Mesenchymal stem cell (in vitro differentiated cells and primary cell): ENCODE measurements at regions not wholly inside any gene's neighbourhood (a gene's known extent, or its start where the extent isn't known, plus 50 kb on each side); places are given as distances from the start of the nearest gene placed in this dataset.

Experiments
- DNase-seq: peaks from one replicate; pipeline ENCODE4 v3.0.0-alpha.2; 2013
- H2AFZ ChIP-seq: one replicate; pipeline ENCODE4 v1.6.1; 2013; ENCODE audit warnings: low read depth, mild to moderate bottlenecking, control low read depth, inconsistent platforms, low read length, moderate library complexity
- H2AK5ac ChIP-seq: 2 replicates; pipeline ENCODE4 v1.6.1; 2013; ENCODE audit warnings: low read length, moderate library complexity, mild to moderate bottlenecking, inconsistent platforms; ENCODE audit not compliant: severe bottlenecking
- H2BK120ac ChIP-seq: one replicate; pipeline ENCODE4 v1.6.1; 2013; ENCODE audit warnings: low read depth, mild to moderate bottlenecking, inconsistent platforms, low read length, moderate library complexity
- H2BK12ac ChIP-seq, 2 experiments: one replicate each; pipeline ENCODE4 v1.6.1; 2013; ENCODE audit warnings: inconsistent platforms in 2 of 2, low read length in 2 of 2, mild to moderate bottlenecking in 2 of 2, moderate library complexity in 2 of 2, control low read depth in 1 of 2
- H2BK15ac ChIP-seq: one replicate; pipeline ENCODE4 v1.6.1; 2013; ENCODE audit warnings: mild to moderate bottlenecking, low read depth, inconsistent platforms; ENCODE audit not compliant: poor library complexity, severe bottlenecking
- H2BK5ac ChIP-seq: 2 replicates; pipeline ENCODE4 v1.6.1; 2013; ENCODE audit warnings: low read depth, mild to moderate bottlenecking, low read length, control low read depth, inconsistent platforms; ENCODE audit not compliant: poor library complexity, severe bottlenecking
- H3K14ac ChIP-seq, 2 experiments: one replicate each; pipeline ENCODE4 v1.6.1; 2013; ENCODE audit warnings: inconsistent platforms in 2 of 2, low read length in 2 of 2, control low read depth in 1 of 2, mild to moderate bottlenecking in 1 of 2, moderate library complexity in 1 of 2
- H3K18ac ChIP-seq, 2 experiments: one replicate each; pipeline ENCODE4 v1.6.1; 2013; ENCODE audit warnings: inconsistent platforms in 2 of 2, low read length in 2 of 2, control low read depth in 1 of 2, low read depth in 1 of 2, mild to moderate bottlenecking in 1 of 2
- H3K23ac ChIP-seq, 2 experiments: one replicate each; pipeline ENCODE4 v1.6.1; 2013; ENCODE audit warnings: inconsistent platforms in 2 of 2, low read length in 2 of 2, mild to moderate bottlenecking in 2 of 2, moderate library complexity in 2 of 2, control low read depth in 1 of 2
- H3K27ac ChIP-seq: 2 replicates; pipeline ENCODE4 v1.5.1; 2013; ENCODE audit warnings: mild to moderate bottlenecking, moderate library complexity, low read length, control low read depth, inconsistent platforms; ENCODE audit not compliant: poor library complexity, severe bottlenecking
- H3K27me3 ChIP-seq, 2 experiments: 2 replicates each; pipeline versions ENCODE4 v1.6.1 to v1.7.0; 2013; ENCODE audit warnings: low read length in 2 of 2, mild to moderate bottlenecking in 2 of 2, moderate library complexity in 2 of 2, control low read depth in 1 of 2, inconsistent platforms in 1 of 2; ENCODE audit not compliant: control insufficient read depth in 1 of 2, insufficient read depth in 1 of 2
- H3K36me3 ChIP-seq, 2 experiments: 2 replicates each; pipeline versions ENCODE4 v1.6.1 to v1.7.0; 2013; ENCODE audit warnings: low read length in 2 of 2, control low read depth in 1 of 2, inconsistent platforms in 1 of 2, low read depth in 1 of 2, mild to moderate bottlenecking in 1 of 2; ENCODE audit not compliant: insufficient read depth in 2 of 2, control insufficient read depth in 1 of 2
- H3K4ac ChIP-seq, 2 experiments: one replicate each; pipeline ENCODE4 v1.6.1; 2013; ENCODE audit warnings: inconsistent platforms in 2 of 2, low read length in 2 of 2, mild to moderate bottlenecking in 2 of 2, moderate library complexity in 2 of 2, control low read depth in 1 of 2, low read depth in 1 of 2
- H3K4me1 ChIP-seq: 2 replicates; pipeline ENCODE4 v1.6.1; 2013; ENCODE audit warnings: low read depth, low read length, control low read depth; ENCODE audit not compliant: control insufficient read depth, insufficient read depth
- H3K4me2 ChIP-seq: 2 replicates; pipeline ENCODE4 v1.6.1; 2013; ENCODE audit warnings: low read length, mild to moderate bottlenecking, inconsistent platforms; ENCODE audit not compliant: poor library complexity, severe bottlenecking
- H3K4me3 ChIP-seq, 2 experiments: 2 replicates each; pipeline versions ENCODE4 v1.5.1 to v1.7.0; 2013; ENCODE audit warnings: low read length in 2 of 2, mild to moderate bottlenecking in 2 of 2, control low read depth in 1 of 2, low read depth in 1 of 2; ENCODE audit not compliant: insufficient read depth in 1 of 2
- H3K79me1 ChIP-seq: replicated peaks from 2 replicates; pipeline ENCODE4 v1.6.1; 2013; ENCODE audit warnings: mild to moderate bottlenecking, control low read depth, low read length, inconsistent platforms; ENCODE audit not compliant: poor library complexity, severe bottlenecking
- H3K9ac ChIP-seq: 2 replicates; pipeline ENCODE4 v1.7.0; 2013; ENCODE audit warnings: mild to moderate bottlenecking, low read length, moderate library complexity
- H3K9me3 ChIP-seq: 2 replicates; pipeline ENCODE4 v1.7.0; 2013; ENCODE audit warnings: mild to moderate bottlenecking, low read length; ENCODE audit not compliant: control insufficient read depth
- H4K8ac ChIP-seq: one replicate; pipeline ENCODE4 v1.6.1; 2013; ENCODE audit warnings: inconsistent platforms, mild to moderate bottlenecking, low read length, moderate library complexity
- H4K91ac ChIP-seq: one replicate; pipeline ENCODE4 v1.6.1; 2013; ENCODE audit warnings: mild to moderate bottlenecking, low read length, inconsistent platforms
- WGBS: methylation state at CpG from one replicate; pipeline ENCODE4 v1.1.7; 2013; ENCODE audit warnings: mixed read lengths; 5-methylcytosine and 5-hydroxymethylcytosine counted together

GRCh38 chr2:58914733-58915505, 673.8 kb upstream of the FANCL start:
- H3K14ac ChIP-seq: no peak overlapping the region
- H3K18ac ChIP-seq: no peak overlapping the region
- no peak overlapping the region for H4K91ac ChIP-seq
- H2AFZ ChIP-seq: no peak overlapping the region
- no peak overlapping the region for H3K9ac ChIP-seq
- no peak overlapping the region for H3K23ac ChIP-seq
- peak overlapping the region in 1 of 2 experiments; percentile 18 for H2BK12ac ChIP-seq
- no peaks in the 10 kb centered on the region for H3K79me1 ChIP-seq
- H3K4me2 ChIP-seq: no peak overlapping the region
- no peak overlapping the region for H2BK15ac ChIP-seq
- no peak overlapping the region for H3K4ac ChIP-seq
- no peak overlapping the region for H2BK5ac ChIP-seq
- H2AK5ac ChIP-seq: no peak overlapping the region
- H3K27ac ChIP-seq: no peak overlapping the region
- 91% methylated on average over 6 of the region's 6 CpGs for WGBS
- no peaks in the 10 kb centered on the region for H3K4me1 ChIP-seq
- no peaks in the 10 kb centered on the region for H3K27me3 ChIP-seq
- H3K36me3 ChIP-seq: no peaks in the 10 kb centered on the region
- no peaks in the 10 kb centered on the region for H3K9me3 ChIP-seq
- H3K4me3 ChIP-seq: no peak overlapping the region
- DNase-seq: no peak
- H4K8ac ChIP-seq: no peak overlapping the region
- H2BK120ac ChIP-seq: no peak overlapping the region

GRCh38 chr2:58913082-58913726, 672.1 kb upstream of the FANCL start:
- H3K9me3 ChIP-seq: no peaks in the 10 kb centered on the region

GRCh38 chr2:58911877-58912276, 670.8 kb upstream of the FANCL start:
- H3K14ac ChIP-seq: no peak overlapping the region
- no peak overlapping the region for H2AFZ ChIP-seq
- H3K27me3 ChIP-seq: no peaks in the 10 kb centered on the region
- no peaks in the 10 kb centered on the region for H3K79me1 ChIP-seq
- no peaks in the 10 kb centered on the region for H3K36me3 ChIP-seq
- no CpG with 5 or more reads among the region's 1 CpG for WGBS
- no peak overlapping the region for H2BK5ac ChIP-seq
- H3K27ac ChIP-seq: no peak overlapping the region
- H3K4me3 ChIP-seq: no peak overlapping the region
- H3K23ac ChIP-seq: no peak overlapping the region
- no peak overlapping the region for H3K4me2 ChIP-seq
- H2BK120ac ChIP-seq: no peak overlapping the region
- no peaks in the 10 kb centered on the region for H3K4me1 ChIP-seq
- H2BK15ac ChIP-seq: no peak overlapping the region
- no peak overlapping the region for H3K18ac ChIP-seq
- no peak overlapping the region for H2AK5ac ChIP-seq
- no peak overlapping the region for H3K9ac ChIP-seq
- no peak overlapping the region for H3K4ac ChIP-seq
- H4K8ac ChIP-seq: no peak overlapping the region
- H3K9me3 ChIP-seq: no peaks in the 10 kb centered on the region
- no peak for DNase-seq
- no peak overlapping the region for H4K91ac ChIP-seq
- H2BK12ac ChIP-seq: no peak overlapping the region

More at GRCh38 chr2:58913082-58913726, 672.1 kb upstream of the FANCL start:
- H2BK5ac ChIP-seq: no peak overlapping the region
- no peak overlapping the region for H3K9ac ChIP-seq
- H2AFZ ChIP-seq: no peak overlapping the region
- H3K23ac ChIP-seq: no peak overlapping the region
- no peaks in the 10 kb centered on the region for H3K4me1 ChIP-seq
- no peak for DNase-seq
- H2BK12ac ChIP-seq: no peak overlapping the region
- no peaks in the 10 kb centered on the region for H3K79me1 ChIP-seq
- H4K91ac ChIP-seq: no peak overlapping the region
- no peaks in the 10 kb centered on the region for H3K27me3 ChIP-seq
- H3K27ac ChIP-seq: no peak overlapping the region
- H3K4ac ChIP-seq: no peak overlapping the region
- H3K36me3 ChIP-seq: no peaks in the 10 kb centered on the region
- no peak overlapping the region for H2AK5ac ChIP-seq
- no peak overlapping the region for H2BK120ac ChIP-seq
- 71% methylated on average over 6 of the region's 6 CpGs for WGBS
- H3K4me2 ChIP-seq: no peak overlapping the region
- H3K18ac ChIP-seq: no peak overlapping the region
- H3K14ac ChIP-seq: no peak overlapping the region
- no peak overlapping the region for H4K8ac ChIP-seq
- H2BK15ac ChIP-seq: no peak overlapping the region
- H3K4me3 ChIP-seq: no peak overlapping the region

- DNase-seq: no peak
- Histone ChIP-seq H3K27me3 (no peaks in the 10 kb centered on the region), H3K18ac (no peak overlapping the region), H3K14ac (no peak overlapping the region), H3K4ac (no peak overlapping the region), H3K36me3 (no peaks in the 10 kb centered on the region), H3K4me1 (no peaks in the 10 kb centered on the region), H3K4me2 (no peak overlapping the region), H2BK5ac (no peak overlapping the region), H2AK5ac (no peak overlapping the region), H3K79me1 (no peaks in the 10 kb centered on the region), H2BK15ac (no peak overlapping the region), H3K9ac (no peak overlapping the region), H3K4me3 (no peak overlapping the region), H2BK12ac (peak overlapping the region in 1 of 2 experiments; percentile 6), H2BK120ac (no peak overlapping the region), H3K27ac (no peak overlapping the region), H4K8ac (no peak overlapping the region), H4K91ac (no peak overlapping the region), H3K23ac (peak overlapping the region in 1 of 2 experiments; percentile 81), H3K9me3 (no peaks in the 10 kb centered on the region), H2AFZ (no peak overlapping the region)
- 90% methylated on average over 1 of the region's 2 CpGs for WGBS
These were observed 667.5 kb upstream of the FANCL start for GRCh38 chr2:58908501-58909154.
